Left ventricle myocardium inferior (tissue), 1 donor: ENCODE measurements at regions not wholly inside any gene's neighbourhood (a gene's known extent, or its start where the extent isn't known, plus 50 kb on each side); places are given as distances from the start of the nearest gene placed in this dataset.

Source experiments
- DNase-seq: peaks from one replicate; pipeline ENCODE4 v3.0.0-alpha.2; 2020
- H3K27ac ChIP-seq: fragments of 200-600 bp; replicated peaks from 2 replicates; pipeline ENCODE4 v1.8.0; 2021
- H3K27me3 ChIP-seq: fragments of 200-600 bp; 2 replicates; pipeline ENCODE4 v1.8.0; 2021; ENCODE audit warnings: low read depth
- H3K36me3 ChIP-seq: fragments of 200-600 bp; 2 replicates; pipeline ENCODE4 v1.8.0; 2021
- H3K4me1 ChIP-seq: fragments of 200-600 bp; 2 replicates; pipeline ENCODE4 v1.8.0; 2021
- H3K4me3 ChIP-seq: fragments of 200-600 bp; 2 replicates; pipeline ENCODE4 v1.8.0; 2021; ENCODE audit warnings: mild to moderate bottlenecking, moderate library complexity
- H3K9me3 ChIP-seq: fragments of 200-600 bp; replicated peaks from 2 replicates; pipeline ENCODE4 v1.8.0; 2021
- CTCF ChIP-seq: fragments of 200-600 bp; IDR thresholded peaks from 2 replicates; pipeline ENCODE4 v1.8.0; 2021; ENCODE audit warnings: antibody characterized with exemption, mild to moderate bottlenecking, borderline replicate concordance
- intact Hi-C: fragments of 100-400 bp; cut with micrococcal nuclease; formaldehyde crosslinking; loops from one replicate; pipeline ENCODE4 v1.11.0; 2022
- donor health status: DM: no; HTN: yes; CAD: no; lungs with severe emphysema.

GRCh38 chr5:57335092-57335660 is 147.4 kb downstream of the ACTBL2 start:
- H3K4me1 ChIP-seq: peaks cover 12% of the 10 kb centered on the region
- no peaks in the 10 kb centered on the region for H3K36me3 ChIP-seq
- no peak for DNase-seq
- H3K9me3 ChIP-seq: no peaks in the 10 kb centered on the region
- no peak overlapping the region for H3K4me3 ChIP-seq
- intact Hi-C loops: no loop called here
- H3K27me3 ChIP-seq: no peaks in the 10 kb centered on the region
- H3K27ac ChIP-seq: no peak overlapping the region
- no peak for TF ChIP-seq CTCF

- Histone ChIP-seq H3K27ac (no peak overlapping the region), H3K9me3 (no peaks in the 10 kb centered on the region), H3K4me1 (peaks cover 12% of the 10 kb centered on the region), H3K27me3 (no peaks in the 10 kb centered on the region), H3K36me3 (no peaks in the 10 kb centered on the region), H3K4me3 (no peak overlapping the region)
- intact Hi-C loops: no loop called here
- no peak for TF ChIP-seq CTCF
- DNase-seq: no peak
Measured at GRCh38 chr5:57334475-57334874, 148.1 kb downstream of the ACTBL2 start.

GRCh38 chr5:57332361-57332760 is 150.2 kb downstream of the ACTBL2 start:
- Histone ChIP-seq H3K36me3 (no peaks in the 10 kb centered on the region), H3K27me3 (no peaks in the 10 kb centered on the region), H3K9me3 (no peaks in the 10 kb centered on the region), H3K4me3 (no peak overlapping the region), H3K27ac (no peak overlapping the region), H3K4me1 (peaks cover 12% of the 10 kb centered on the region)
- intact Hi-C loops: no loop called here
- no peak for DNase-seq
- no peak for TF ChIP-seq CTCF

- Histone ChIP-seq H3K36me3 (no peaks in the 10 kb centered on the region), H3K27me3 (no peaks in the 10 kb centered on the region), H3K4me1 (peaks cover 8% of the 10 kb centered on the region), H3K4me3 (no peak overlapping the region), H3K9me3 (no peaks in the 10 kb centered on the region), H3K27ac (no peak overlapping the region)
- intact Hi-C loops: no loop called here
- TF ChIP-seq CTCF: no peak
- no peak for DNase-seq
Measured at GRCh38 chr5:57327561-57328367, 153.9 kb downstream of the GPBP1 start.

GRCh38 chr5:57325678-57326397 is 152.0 kb downstream of the GPBP1 start:
- H3K27me3 ChIP-seq: no peaks in the 10 kb centered on the region
- intact Hi-C loops: no loop called here
- no peak for DNase-seq
- H3K4me1 ChIP-seq: no peaks in the 10 kb centered on the region
- no peak overlapping the region for H3K27ac ChIP-seq
- no peaks in the 10 kb centered on the region for H3K36me3 ChIP-seq
- H3K9me3 ChIP-seq: no peaks in the 10 kb centered on the region
- H3K4me3 ChIP-seq: no peak overlapping the region
- no peak for TF ChIP-seq CTCF
